Mesenchymal stem cell (in vitro differentiated cells and primary cell): ENCODE measurements at regions not wholly inside any gene's neighbourhood (a gene's known extent, or its start where the extent isn't known, plus 50 kb on each side); places are given as distances from the start of the nearest gene placed in this dataset.

Source experiments
- DNase-seq: peaks from one replicate; pipeline ENCODE4 v3.0.0-alpha.2; 2013
- H2AFZ ChIP-seq: one replicate; pipeline ENCODE4 v1.6.1; 2013; ENCODE audit warnings: low read depth, mild to moderate bottlenecking, control low read depth, inconsistent platforms, low read length, moderate library complexity
- H2AK5ac ChIP-seq: 2 replicates; pipeline ENCODE4 v1.6.1; 2013; ENCODE audit warnings: low read length, moderate library complexity, mild to moderate bottlenecking, inconsistent platforms; ENCODE audit not compliant: severe bottlenecking
- H2BK120ac ChIP-seq: one replicate; pipeline ENCODE4 v1.6.1; 2013; ENCODE audit warnings: low read depth, mild to moderate bottlenecking, inconsistent platforms, low read length, moderate library complexity
- H2BK12ac ChIP-seq, 2 experiments: one replicate each; pipeline ENCODE4 v1.6.1; 2013; ENCODE audit warnings: inconsistent platforms in 2 of 2, low read length in 2 of 2, mild to moderate bottlenecking in 2 of 2, moderate library complexity in 2 of 2, control low read depth in 1 of 2
- H2BK15ac ChIP-seq: one replicate; pipeline ENCODE4 v1.6.1; 2013; ENCODE audit warnings: mild to moderate bottlenecking, low read depth, inconsistent platforms; ENCODE audit not compliant: poor library complexity, severe bottlenecking
- H2BK5ac ChIP-seq: 2 replicates; pipeline ENCODE4 v1.6.1; 2013; ENCODE audit warnings: low read depth, mild to moderate bottlenecking, low read length, control low read depth, inconsistent platforms; ENCODE audit not compliant: poor library complexity, severe bottlenecking
- H3K14ac ChIP-seq, 2 experiments: one replicate each; pipeline ENCODE4 v1.6.1; 2013; ENCODE audit warnings: inconsistent platforms in 2 of 2, low read length in 2 of 2, control low read depth in 1 of 2, mild to moderate bottlenecking in 1 of 2, moderate library complexity in 1 of 2
- H3K18ac ChIP-seq, 2 experiments: one replicate each; pipeline ENCODE4 v1.6.1; 2013; ENCODE audit warnings: inconsistent platforms in 2 of 2, low read length in 2 of 2, control low read depth in 1 of 2, low read depth in 1 of 2, mild to moderate bottlenecking in 1 of 2
- H3K23ac ChIP-seq, 2 experiments: one replicate each; pipeline ENCODE4 v1.6.1; 2013; ENCODE audit warnings: inconsistent platforms in 2 of 2, low read length in 2 of 2, mild to moderate bottlenecking in 2 of 2, moderate library complexity in 2 of 2, control low read depth in 1 of 2
- H3K27ac ChIP-seq: 2 replicates; pipeline ENCODE4 v1.5.1; 2013; ENCODE audit warnings: mild to moderate bottlenecking, moderate library complexity, low read length, control low read depth, inconsistent platforms; ENCODE audit not compliant: poor library complexity, severe bottlenecking
- H3K27me3 ChIP-seq, 2 experiments: 2 replicates each; pipeline versions ENCODE4 v1.6.1 to v1.7.0; 2013; ENCODE audit warnings: low read length in 2 of 2, mild to moderate bottlenecking in 2 of 2, moderate library complexity in 2 of 2, control low read depth in 1 of 2, inconsistent platforms in 1 of 2; ENCODE audit not compliant: control insufficient read depth in 1 of 2, insufficient read depth in 1 of 2
- H3K36me3 ChIP-seq, 2 experiments: 2 replicates each; pipeline versions ENCODE4 v1.6.1 to v1.7.0; 2013; ENCODE audit warnings: low read length in 2 of 2, control low read depth in 1 of 2, inconsistent platforms in 1 of 2, low read depth in 1 of 2, mild to moderate bottlenecking in 1 of 2; ENCODE audit not compliant: insufficient read depth in 2 of 2, control insufficient read depth in 1 of 2
- H3K4ac ChIP-seq, 2 experiments: one replicate each; pipeline ENCODE4 v1.6.1; 2013; ENCODE audit warnings: inconsistent platforms in 2 of 2, low read length in 2 of 2, mild to moderate bottlenecking in 2 of 2, moderate library complexity in 2 of 2, control low read depth in 1 of 2, low read depth in 1 of 2
- H3K4me1 ChIP-seq: 2 replicates; pipeline ENCODE4 v1.6.1; 2013; ENCODE audit warnings: low read depth, low read length, control low read depth; ENCODE audit not compliant: control insufficient read depth, insufficient read depth
- H3K4me2 ChIP-seq: 2 replicates; pipeline ENCODE4 v1.6.1; 2013; ENCODE audit warnings: low read length, mild to moderate bottlenecking, inconsistent platforms; ENCODE audit not compliant: poor library complexity, severe bottlenecking
- H3K4me3 ChIP-seq, 2 experiments: 2 replicates each; pipeline versions ENCODE4 v1.5.1 to v1.7.0; 2013; ENCODE audit warnings: low read length in 2 of 2, mild to moderate bottlenecking in 2 of 2, control low read depth in 1 of 2, low read depth in 1 of 2; ENCODE audit not compliant: insufficient read depth in 1 of 2
- H3K79me1 ChIP-seq: replicated peaks from 2 replicates; pipeline ENCODE4 v1.6.1; 2013; ENCODE audit warnings: mild to moderate bottlenecking, control low read depth, low read length, inconsistent platforms; ENCODE audit not compliant: poor library complexity, severe bottlenecking
- H3K9ac ChIP-seq: 2 replicates; pipeline ENCODE4 v1.7.0; 2013; ENCODE audit warnings: mild to moderate bottlenecking, low read length, moderate library complexity
- H3K9me3 ChIP-seq: 2 replicates; pipeline ENCODE4 v1.7.0; 2013; ENCODE audit warnings: mild to moderate bottlenecking, low read length; ENCODE audit not compliant: control insufficient read depth
- H4K8ac ChIP-seq: one replicate; pipeline ENCODE4 v1.6.1; 2013; ENCODE audit warnings: inconsistent platforms, mild to moderate bottlenecking, low read length, moderate library complexity
- H4K91ac ChIP-seq: one replicate; pipeline ENCODE4 v1.6.1; 2013; ENCODE audit warnings: mild to moderate bottlenecking, low read length, inconsistent platforms
- WGBS: methylation state at CpG from one replicate; pipeline ENCODE4 v1.1.7; 2013; ENCODE audit warnings: mixed read lengths; 5-methylcytosine and 5-hydroxymethylcytosine counted together

- DNase-seq, result no peak
- H3K23ac ChIP-seq, result no peak overlapping the region
- no peak overlapping the region for H4K8ac ChIP-seq
These were observed 912.2 kb downstream of the FLRT2 start for GRCh38 chr14:86442135-86442534.

GRCh38 chr14:86430853-86431252 lies 900.9 kb downstream of the FLRT2 start:
- H3K4me1 ChIP-seq, result no peaks in the 10 kb centered on the region
- H3K9me3 ChIP-seq, result no peaks in the 10 kb centered on the region
- no peak overlapping the region for H2AFZ ChIP-seq
- H2BK12ac ChIP-seq, result no peak overlapping the region
- no peak overlapping the region for H2BK120ac ChIP-seq
- H3K18ac ChIP-seq, result no peak overlapping the region
- H3K4me2 ChIP-seq, result no peak overlapping the region
- H4K8ac ChIP-seq, result no peak overlapping the region
- no peaks in the 10 kb centered on the region for H3K36me3 ChIP-seq
- no peak overlapping the region for H4K91ac ChIP-seq
- H3K14ac ChIP-seq, result no peak overlapping the region
- no peak overlapping the region for H2BK5ac ChIP-seq
- H3K27ac ChIP-seq, result no peak overlapping the region
- no peak overlapping the region for H3K9ac ChIP-seq
- no peak overlapping the region for H3K4ac ChIP-seq
- no peaks in the 10 kb centered on the region for H3K27me3 ChIP-seq
- no peak overlapping the region for H3K4me3 ChIP-seq
- no peak overlapping the region for H3K23ac ChIP-seq
- 93% methylated on average over 7 of the region's 7 CpGs for WGBS
- no peak for DNase-seq
- H2AK5ac ChIP-seq, result no peak overlapping the region
- H2BK15ac ChIP-seq, result no peak overlapping the region
- H3K79me1 ChIP-seq, result no peaks in the 10 kb centered on the region

More at GRCh38 chr14:86442135-86442534, 912.2 kb downstream of the FLRT2 start:
- Histone ChIP-seq H3K27ac (no peak overlapping the region), H3K9ac (no peak overlapping the region), H3K18ac (no peak overlapping the region), H2BK15ac (no peak overlapping the region), H3K14ac (no peak overlapping the region), H2BK120ac (no peak overlapping the region), H3K36me3 (no peaks in the 10 kb centered on the region), H3K4me2 (no peak overlapping the region), H3K4ac (no peak overlapping the region), H3K27me3 (no peaks in the 10 kb centered on the region), H2AFZ (no peak overlapping the region), H2BK5ac (no peak overlapping the region), H2AK5ac (no peak overlapping the region), H4K91ac (no peak overlapping the region), H3K4me3 (no peak overlapping the region), H3K9me3 (no peaks in the 10 kb centered on the region), H3K79me1 (no peaks in the 10 kb centered on the region), H3K4me1 (no peaks in the 10 kb centered on the region), H2BK12ac (no peak overlapping the region)
- 91% methylated on average over 8 of the region's 8 CpGs for WGBS

DNA sequence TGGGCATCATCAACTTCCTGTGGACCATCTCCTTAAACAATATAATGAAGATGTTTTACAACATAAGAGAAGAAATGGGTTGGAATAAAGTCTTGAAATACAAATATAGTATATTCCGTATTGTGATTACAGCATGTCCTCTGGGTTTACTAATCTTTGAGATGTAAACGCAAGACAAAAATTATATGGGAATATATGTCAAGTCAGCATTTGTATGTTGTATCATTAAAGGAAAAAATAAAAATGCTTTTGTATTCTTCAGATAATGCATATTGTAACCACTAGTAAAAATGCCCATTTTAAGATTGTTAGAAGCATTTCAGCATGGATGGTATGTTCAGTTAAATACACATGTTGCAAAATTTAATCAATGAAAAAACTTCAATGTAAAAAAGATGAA lies 893.3 kb downstream of the FLRT2 start:
- Histone ChIP-seq H4K8ac (no peak overlapping the region), H3K23ac (no peak overlapping the region), H3K27me3 (no peaks in the 10 kb centered on the region), H2BK12ac (no peak overlapping the region), H2BK5ac (no peak overlapping the region), H3K4ac (no peak overlapping the region), H3K18ac (no peak overlapping the region), H2BK120ac (no peak overlapping the region), H3K27ac (no peak overlapping the region), H3K4me3 (no peak overlapping the region), H3K9me3 (no peaks in the 10 kb centered on the region), H3K4me2 (no peak overlapping the region), H2AK5ac (no peak overlapping the region), H2BK15ac (no peak overlapping the region), H3K79me1 (no peaks in the 10 kb centered on the region), H3K4me1 (no peaks in the 10 kb centered on the region), H4K91ac (no peak overlapping the region), H2AFZ (no peak overlapping the region), H3K9ac (no peak overlapping the region), H3K36me3 (no peaks in the 10 kb centered on the region), H3K14ac (no peak overlapping the region)
- no peak for DNase-seq
- 86% methylated on average over 1 of the region's 2 CpGs for WGBS

DNA sequence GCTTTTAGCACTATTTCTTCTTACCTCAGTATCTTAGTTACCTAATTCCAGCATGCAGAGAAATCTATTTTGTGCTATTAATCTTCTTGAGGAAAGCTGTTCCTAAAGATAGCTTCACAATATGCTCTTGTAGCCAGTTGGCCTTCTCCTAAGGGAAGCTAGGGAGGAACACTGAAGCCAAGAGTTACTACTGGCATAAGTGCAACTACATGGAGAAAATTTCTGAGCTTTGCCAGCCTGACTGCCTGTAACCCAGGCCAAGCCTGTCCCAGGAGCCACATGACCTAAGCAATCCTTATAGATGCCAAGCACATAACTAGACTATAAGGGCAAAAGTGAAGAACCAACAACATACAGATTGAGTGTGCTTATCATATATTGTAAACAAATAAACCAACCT lies 890.2 kb downstream of the FLRT2 start:
- Histone ChIP-seq H2BK5ac (no peak overlapping the region), H3K4me2 (no peak overlapping the region), H3K27me3 (no peaks in the 10 kb centered on the region), H4K91ac (no peak overlapping the region), H3K4me3 (no peak overlapping the region), H2AK5ac (no peak overlapping the region), H4K8ac (no peak overlapping the region), H3K4me1 (no peaks in the 10 kb centered on the region), H3K36me3 (no peaks in the 10 kb centered on the region), H3K4ac (no peak overlapping the region), H3K9ac (no peak overlapping the region), H3K18ac (no peak overlapping the region), H2BK12ac (no peak overlapping the region), H3K79me1 (no peaks in the 10 kb centered on the region), H2BK120ac (no peak overlapping the region), H3K9me3 (no peaks in the 10 kb centered on the region), H2BK15ac (no peak overlapping the region), H2AFZ (no peak overlapping the region), H3K14ac (no peak overlapping the region), H3K23ac (no peak overlapping the region), H3K27ac (no peak overlapping the region)
- DNase-seq, result no peak
